Neural cell (in vitro differentiated cells): ENCODE measurements at regions not wholly inside any gene's neighbourhood (a gene's known extent, or its start where the extent isn't known, plus 50 kb on each side); places are given as distances from the start of the nearest gene placed in this dataset.

Experiments used
- H2AFZ ChIP-seq: fragments of 200-600, 300-800 bp; sonication (generic), shearing (Covaris generic); 2 replicates; pipeline ENCODE4 v1.6.0; 2014; ENCODE audit warnings: low read depth, mild to moderate bottlenecking, antibody characterized with exemption, low read length, moderate library complexity
- H3F3A ChIP-seq: fragments of 200-600 bp; shearing (Covaris generic); 2 replicates; pipeline ENCODE4 v1.6.1; 2016; ENCODE audit warnings: mild to moderate bottlenecking, moderate library complexity, mixed read lengths, antibody characterized with exemption, low read length; ENCODE audit not compliant: insufficient read depth, poor library complexity, severe bottlenecking
- H3K27ac ChIP-seq: fragments of 200-600, 300-800 bp; sonication (generic), shearing (Covaris generic); 2 replicates; pipeline ENCODE4 v1.5.1; 2014; ENCODE audit warnings: mild to moderate bottlenecking, low read length, moderate library complexity
- H3K27me3 ChIP-seq: fragments of 300-800, 200-600 bp; sonication (generic), shearing (Covaris generic); 2 replicates; pipeline ENCODE4 v1.6.0; 2014; ENCODE audit warnings: mild to moderate bottlenecking, low read depth, low read length, moderate library complexity; ENCODE audit not compliant: insufficient read depth
- H3K36me3 ChIP-seq: fragments of 300-800, 200-600 bp; sonication (generic), shearing (Covaris generic); 2 replicates; pipeline ENCODE4 v1.5.1; 2014; ENCODE audit warnings: mild to moderate bottlenecking, antibody characterized with exemption, low read length, moderate library complexity; ENCODE audit not compliant: insufficient read depth
- H3K4me2 ChIP-seq: fragments of 300-800, 200-600 bp; sonication (generic), shearing (Covaris generic); 2 replicates; pipeline ENCODE4 v1.6.0; 2014; ENCODE audit warnings: mild to moderate bottlenecking, low read length
- H3K4me3 ChIP-seq: fragments of 300-800, 200-600 bp; sonication (generic), shearing (Covaris generic); 2 replicates; pipeline ENCODE4 v1.5.1; 2014; ENCODE audit warnings: mild to moderate bottlenecking, low read length, moderate library complexity
- H3K79me2 ChIP-seq: fragments of 200-600 bp; shearing (Covaris generic); replicated peaks from 2 replicates; pipeline ENCODE4 v1.6.0; 2014; ENCODE audit warnings: mild to moderate bottlenecking, low read length, moderate library complexity; ENCODE audit not compliant: insufficient read depth
- H3K9ac ChIP-seq: fragments of 300-800, 200-600 bp; sonication (generic), shearing (Covaris generic); 2 replicates; pipeline ENCODE4 v1.6.1; 2016; ENCODE audit warnings: mild to moderate bottlenecking, low read length, mixed read lengths
- H3K9me2 ChIP-seq: fragments of 200-600 bp; shearing (Covaris generic); 2 replicates; pipeline ENCODE4 v1.6.1; 2016; ENCODE audit warnings: mild to moderate bottlenecking, low read length, mixed read lengths; ENCODE audit not compliant: insufficient read depth
- H3K9me3 ChIP-seq: fragments of 200-600, 300-800 bp; sonication (generic), shearing (Covaris generic); 2 replicates; pipeline ENCODE4 v1.6.1; 2016; ENCODE audit warnings: mild to moderate bottlenecking, mixed run types, low read length, moderate library complexity, mixed read lengths
- H4K20me1 ChIP-seq: fragments of 200-600 bp; shearing (Covaris generic); 2 replicates; pipeline ENCODE4 v1.6.1; 2016; ENCODE audit warnings: mild to moderate bottlenecking, mixed run types; ENCODE audit not compliant: insufficient read depth
- CTCF ChIP-seq: fragments of 450-650 bp; IDR thresholded peaks from 2 replicates; pipeline ENCODE4 v1.5.1; 2014; ENCODE audit warnings: antibody characterized with exemption, mild to moderate bottlenecking, moderate library complexity; ENCODE audit not compliant: poor library complexity, severe bottlenecking
- EP300 ChIP-seq: fragments of 450-650 bp; conservative IDR thresholded peaks from 2 replicates; pipeline ENCODE4 v1.6.1; 2014; ENCODE audit warnings: antibody characterized with exemption, mild to moderate bottlenecking, moderate library complexity; ENCODE audit not compliant: poor library complexity, severe bottlenecking
- EZH2 ChIP-seq: fragments of 200-600, 300-800 bp; shearing (Covaris generic), sonication (generic); IDR thresholded peaks from 2 replicates; pipeline ENCODE4 v1.6.1; 2014; ENCODE audit warnings: antibody characterized with exemption, low read length, borderline replicate concordance, mild to moderate bottlenecking; ENCODE audit not compliant: insufficient read depth, poor library complexity, severe bottlenecking
- MXI1 ChIP-seq: fragments of 450-650 bp; conservative IDR thresholded peaks from 2 replicates; pipeline ENCODE4 v1.6.1; 2014; ENCODE audit warnings: antibody characterized with exemption, mild to moderate bottlenecking; ENCODE audit not compliant: poor library complexity, severe bottlenecking
- POLR2AphosphoS5 ChIP-seq: IDR thresholded peaks from 2 replicates; pipeline ENCODE4 v1.6.1; 2012
- RAD21 ChIP-seq: fragments of 450-650 bp; conservative IDR thresholded peaks from 2 replicates; pipeline ENCODE4 v1.6.1; 2014; ENCODE audit warnings: antibody characterized with exemption, mild to moderate bottlenecking, moderate library complexity
- SMC3 ChIP-seq: fragments of 450-650 bp; conservative IDR thresholded peaks from 2 replicates; pipeline ENCODE4 v1.6.1; 2014; ENCODE audit warnings: antibody characterized with exemption, mild to moderate bottlenecking, moderate library complexity; ENCODE audit not compliant: poor library complexity
- TAF1 ChIP-seq: IDR thresholded peaks from 2 replicates; pipeline ENCODE4 v1.6.1; 2012; ENCODE audit warnings: low read depth
- TF ChIP-seq, protein P1 (sequence below): IDR thresholded peaks from 2 replicates; pipeline ENCODE4 v1.6.1; 2012; ENCODE audit warnings: borderline replicate concordance

GRCh38 chr1:56145581-56145980 lies 433.8 kb downstream of the PLPP3 start:
- TF ChIP-seq MXI1 (no peak), SMC3 (no peak), TAF1 (no peak), RAD21 (no peak), POLR2AphosphoS5 (no peak), CTCF (no peak), EP300 (no peak), EZH2 (no peak)
- TF ChIP-seq, protein P1, sequence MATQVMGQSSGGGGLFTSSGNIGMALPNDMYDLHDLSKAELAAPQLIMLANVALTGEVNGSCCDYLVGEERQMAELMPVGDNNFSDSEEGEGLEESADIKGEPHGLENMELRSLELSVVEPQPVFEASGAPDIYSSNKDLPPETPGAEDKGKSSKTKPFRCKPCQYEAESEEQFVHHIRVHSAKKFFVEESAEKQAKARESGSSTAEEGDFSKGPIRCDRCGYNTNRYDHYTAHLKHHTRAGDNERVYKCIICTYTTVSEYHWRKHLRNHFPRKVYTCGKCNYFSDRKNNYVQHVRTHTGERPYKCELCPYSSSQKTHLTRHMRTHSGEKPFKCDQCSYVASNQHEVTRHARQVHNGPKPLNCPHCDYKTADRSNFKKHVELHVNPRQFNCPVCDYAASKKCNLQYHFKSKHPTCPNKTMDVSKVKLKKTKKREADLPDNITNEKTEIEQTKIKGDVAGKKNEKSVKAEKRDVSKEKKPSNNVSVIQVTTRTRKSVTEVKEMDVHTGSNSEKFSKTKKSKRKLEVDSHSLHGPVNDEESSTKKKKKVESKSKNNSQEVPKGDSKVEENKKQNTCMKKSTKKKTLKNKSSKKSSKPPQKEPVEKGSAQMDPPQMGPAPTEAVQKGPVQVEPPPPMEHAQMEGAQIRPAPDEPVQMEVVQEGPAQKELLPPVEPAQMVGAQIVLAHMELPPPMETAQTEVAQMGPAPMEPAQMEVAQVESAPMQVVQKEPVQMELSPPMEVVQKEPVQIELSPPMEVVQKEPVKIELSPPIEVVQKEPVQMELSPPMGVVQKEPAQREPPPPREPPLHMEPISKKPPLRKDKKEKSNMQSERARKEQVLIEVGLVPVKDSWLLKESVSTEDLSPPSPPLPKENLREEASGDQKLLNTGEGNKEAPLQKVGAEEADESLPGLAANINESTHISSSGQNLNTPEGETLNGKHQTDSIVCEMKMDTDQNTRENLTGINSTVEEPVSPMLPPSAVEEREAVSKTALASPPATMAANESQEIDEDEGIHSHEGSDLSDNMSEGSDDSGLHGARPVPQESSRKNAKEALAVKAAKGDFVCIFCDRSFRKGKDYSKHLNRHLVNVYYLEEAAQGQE = no peak
- H3K79me2 ChIP-seq = no peaks in the 10 kb centered on the region

DNA sequence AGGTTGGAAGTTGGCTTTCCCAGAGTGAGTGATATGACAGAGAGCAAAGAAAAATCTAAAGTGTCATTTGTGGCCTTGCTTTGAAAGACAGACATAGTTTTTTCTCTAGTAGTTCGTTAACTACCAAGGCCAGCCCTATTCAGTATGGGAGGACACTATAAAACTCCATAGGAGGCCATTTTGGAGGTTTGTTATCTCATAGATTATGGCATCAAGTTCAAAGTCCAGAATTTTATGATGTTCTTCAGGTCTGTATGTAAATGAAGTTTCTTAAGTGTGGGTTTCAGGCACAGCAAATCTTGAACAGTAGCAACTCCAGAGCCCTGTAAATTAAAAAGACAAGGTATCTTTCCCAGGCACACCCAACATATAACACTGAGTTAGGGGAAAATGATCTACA lies 437.1 kb downstream of the PLPP3 start:
- H3K9ac ChIP-seq = no peak overlapping the region
- no peak for TF ChIP-seq MXI1
- no peak for TF ChIP-seq SMC3
- TF ChIP-seq, protein P1 = no peak
- no peak for TF ChIP-seq TAF1
- TF ChIP-seq EP300 = no peak
- no peak for TF ChIP-seq EZH2
- TF ChIP-seq CTCF = no peak
- TF ChIP-seq RAD21 = no peak
- no peak overlapping the region for H2AFZ ChIP-seq
- H3K27ac ChIP-seq = no peak overlapping the region
- H3K9me3 ChIP-seq = no peaks in the 10 kb centered on the region
- H3K36me3 ChIP-seq = no peaks in the 10 kb centered on the region
- no peaks in the 10 kb centered on the region for H3K27me3 ChIP-seq
- H3K4me2 ChIP-seq = no peak overlapping the region
- no peaks in the 10 kb centered on the region for H3K79me2 ChIP-seq
- no peaks in the 10 kb centered on the region for H4K20me1 ChIP-seq
- no peak overlapping the region for H3K4me3 ChIP-seq
- no peaks in the 10 kb centered on the region for H3F3A ChIP-seq
- no peaks in the 10 kb centered on the region for H3K9me2 ChIP-seq

More at GRCh38 chr1:56145581-56145980, 433.8 kb downstream of the PLPP3 start:
- no peak overlapping the region for H3K9ac ChIP-seq
- H3K27me3 ChIP-seq = no peaks in the 10 kb centered on the region
- H4K20me1 ChIP-seq = no peaks in the 10 kb centered on the region
- H3F3A ChIP-seq = no peaks in the 10 kb centered on the region
- no peak overlapping the region for H3K27ac ChIP-seq
- no peak overlapping the region for H3K4me3 ChIP-seq
- H2AFZ ChIP-seq = no peak overlapping the region
- no peaks in the 10 kb centered on the region for H3K36me3 ChIP-seq
- no peaks in the 10 kb centered on the region for H3K9me2 ChIP-seq
- H3K4me2 ChIP-seq = no peak overlapping the region
- no peaks in the 10 kb centered on the region for H3K9me3 ChIP-seq
